Coronary artery (tissue), 2 donors: ENCODE measurements at regions not wholly inside any gene's neighbourhood (a gene's known extent, or its start where the extent isn't known, plus 50 kb on each side); places are given as distances from the start of the nearest gene placed in this dataset.

Experiments used
- DNase-seq: peaks from one replicate; pipeline ENCODE4 v3.0.0-alpha.2; 2017; ENCODE audit warnings: low spot score
- H3K27ac ChIP-seq, 2 donors: fragments of 200-600 bp; sonication (generic); one replicate each; pipeline ENCODE4 v1.5.1; 2016 to 2019
- H3K4me3 ChIP-seq: fragments of 200-600 bp; sonication (generic); 2 replicates; pipeline ENCODE4 v1.5.1; 2016; ENCODE audit warnings: mild to moderate bottlenecking, moderate library complexity
- CTCF ChIP-seq: fragments of 200-600 bp; sonication (generic); IDR thresholded peaks from one replicate; pipeline ENCODE4 v1.5.1; 2019; ENCODE audit warnings: antibody characterized with exemption

DNA sequence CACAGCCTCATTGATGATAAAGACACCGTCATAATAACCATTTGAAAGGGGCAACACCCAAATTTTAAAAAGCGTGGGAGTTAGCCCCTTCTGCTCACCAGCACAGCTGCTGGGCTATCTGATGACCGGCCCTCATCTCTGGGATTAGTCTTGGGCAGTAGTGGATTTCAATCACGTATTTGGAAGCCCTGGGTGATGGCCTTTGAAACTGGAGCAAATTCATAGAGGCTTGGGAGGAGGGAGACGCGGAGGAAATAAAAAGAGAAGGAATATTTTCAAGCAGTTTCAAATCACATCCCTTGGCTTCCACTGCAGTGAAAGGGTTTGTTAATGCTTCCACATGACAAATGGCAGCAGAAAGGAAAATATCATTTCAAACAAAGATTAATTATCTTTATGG, 357.8 kb downstream of the ZNF516 start:
- TF ChIP-seq CTCF, result no peak
- Histone ChIP-seq H3K27ac (no peak overlapping the region), H3K4me3 (no peak overlapping the region)
- no peak for DNase-seq

DNA sequence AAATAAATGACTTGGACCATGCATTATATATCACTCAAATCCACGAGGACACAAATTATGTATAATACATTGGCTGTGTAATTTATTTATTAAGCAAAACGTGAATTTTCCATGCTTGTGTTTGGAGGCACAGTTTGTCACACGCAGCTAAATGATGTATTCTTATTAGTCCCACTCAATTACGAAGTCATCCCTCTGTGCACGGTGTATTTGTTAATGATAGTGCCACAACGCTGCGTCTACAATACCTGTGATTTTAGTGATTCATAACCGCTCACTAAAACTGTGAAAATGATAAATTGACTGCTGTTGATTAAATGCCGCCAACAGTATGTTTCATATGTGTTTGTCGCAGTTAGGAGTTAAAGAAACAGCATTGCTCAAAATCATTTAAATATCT, 358.3 kb downstream of the ZNF516 start:
- no peak for TF ChIP-seq CTCF
- H3K4me3 ChIP-seq, result no peak overlapping the region
- no peak for DNase-seq
- no peak overlapping the region for H3K27ac ChIP-seq

GRCh38 chr18:76134628-76135027, 360.4 kb downstream of the ZNF516 start:
- H3K4me3 ChIP-seq, result no peak overlapping the region
- no peak overlapping the region for H3K27ac ChIP-seq
- no peak for DNase-seq
- no peak for TF ChIP-seq CTCF

- TF ChIP-seq CTCF, result no peak
- no peak for DNase-seq
- H3K27ac ChIP-seq, result no peak overlapping the region
- no peak overlapping the region for H3K4me3 ChIP-seq
Measured at GRCh38 chr18:76133873-76134272, 361.2 kb downstream of the ZNF516 start.

GRCh38 chr18:76131738-76132137, 363.3 kb downstream of the ZNF516 start:
- Histone ChIP-seq H3K27ac (peak overlapping the region in 1 of 2 donors; percentile 16), H3K4me3 (no peak overlapping the region)
- TF ChIP-seq CTCF, result no peak
- no peak for DNase-seq

DNA sequence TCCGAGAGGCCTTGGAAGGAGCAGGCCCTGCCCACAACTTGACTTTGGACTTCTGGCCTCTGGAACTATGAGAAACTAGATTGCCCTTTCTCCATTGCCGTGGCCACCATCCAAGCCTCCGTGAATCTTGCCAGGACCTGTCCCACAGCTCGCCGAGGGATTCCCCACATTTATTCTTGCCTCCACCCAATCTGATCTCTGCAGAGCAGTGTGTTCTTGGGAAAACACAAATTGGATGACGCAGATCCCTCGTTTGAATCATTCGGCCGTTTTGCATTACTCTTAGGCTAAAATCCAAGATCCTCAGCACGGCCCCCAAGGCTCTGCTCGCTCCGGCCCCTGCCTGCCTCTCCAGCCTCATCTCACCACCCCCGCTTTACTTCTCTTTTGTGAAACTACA, 364.2 kb downstream of the ZNF516 start:
- Histone ChIP-seq H3K4me3 (no peak overlapping the region), H3K27ac (no peak overlapping the region)
- no peak for TF ChIP-seq CTCF
- no peak for DNase-seq

DNA sequence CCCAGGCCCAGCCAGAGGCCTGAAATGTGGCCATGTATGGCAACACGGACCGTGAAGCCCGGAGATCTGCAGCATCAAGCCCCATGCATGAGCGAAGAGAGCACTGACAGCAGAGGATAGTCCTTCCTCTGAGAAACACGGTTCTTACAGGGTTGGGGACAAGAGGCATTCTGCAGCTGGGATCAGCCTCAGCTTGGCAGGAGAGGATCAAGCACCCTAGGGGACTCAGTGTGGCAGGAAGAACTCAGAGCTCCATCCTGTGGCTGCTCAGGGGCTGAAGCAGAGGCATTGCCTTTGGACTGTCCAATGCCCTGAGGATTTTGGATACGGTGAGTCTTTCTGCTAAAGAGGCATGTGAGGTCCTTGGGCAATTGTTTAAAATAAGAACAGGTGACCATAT, 368.7 kb downstream of the ZNF516 start:
- Histone ChIP-seq H3K27ac (no peak overlapping the region), H3K4me3 (no peak overlapping the region)
- no peak for DNase-seq
- no peak for TF ChIP-seq CTCF
